ENCODE measurements at regions not wholly inside any gene's neighbourhood (a gene's known extent, or its start where the extent isn't known, plus 50 kb on each side); places are given as distances from the start of the nearest gene placed in this dataset.

GRCh38 chr13:70874636-70875035, 766.4 kb upstream of the KLHL1 start:
- DNase-seq, result no peak

GRCh38 chr13:70864731-70865130, 756.5 kb upstream of the KLHL1 start:
- peak; percentile 45 for DNase-seq

GRCh38 chr13:70856711-70857110, 748.5 kb upstream of the KLHL1 start:
- DNase-seq, result no peak

GRCh38 chr13:70856025-70856424, 747.8 kb upstream of the KLHL1 start:
- no peak for DNase-seq

DNA sequence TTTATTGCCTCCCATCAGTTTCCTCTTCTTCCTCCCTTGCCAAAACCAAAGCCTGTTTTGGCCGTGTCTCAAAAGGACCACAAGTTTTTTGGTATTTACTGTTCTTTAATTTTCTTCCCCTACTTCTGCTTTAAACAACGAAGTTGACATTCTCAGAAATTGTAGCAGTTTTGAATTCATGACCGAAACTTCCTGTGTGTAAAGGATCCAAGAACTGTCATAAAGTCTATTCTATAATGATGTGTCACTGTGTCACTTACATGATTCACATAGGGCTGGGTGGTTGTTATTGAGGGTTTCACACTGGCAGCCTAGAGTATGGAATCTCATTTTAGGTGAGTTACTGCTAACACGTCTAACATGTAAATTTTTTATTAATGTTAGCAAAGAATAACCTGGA, 741.0 kb upstream of the KLHL1 start:
- DNase-seq, result peak; percentile 12

DNA sequence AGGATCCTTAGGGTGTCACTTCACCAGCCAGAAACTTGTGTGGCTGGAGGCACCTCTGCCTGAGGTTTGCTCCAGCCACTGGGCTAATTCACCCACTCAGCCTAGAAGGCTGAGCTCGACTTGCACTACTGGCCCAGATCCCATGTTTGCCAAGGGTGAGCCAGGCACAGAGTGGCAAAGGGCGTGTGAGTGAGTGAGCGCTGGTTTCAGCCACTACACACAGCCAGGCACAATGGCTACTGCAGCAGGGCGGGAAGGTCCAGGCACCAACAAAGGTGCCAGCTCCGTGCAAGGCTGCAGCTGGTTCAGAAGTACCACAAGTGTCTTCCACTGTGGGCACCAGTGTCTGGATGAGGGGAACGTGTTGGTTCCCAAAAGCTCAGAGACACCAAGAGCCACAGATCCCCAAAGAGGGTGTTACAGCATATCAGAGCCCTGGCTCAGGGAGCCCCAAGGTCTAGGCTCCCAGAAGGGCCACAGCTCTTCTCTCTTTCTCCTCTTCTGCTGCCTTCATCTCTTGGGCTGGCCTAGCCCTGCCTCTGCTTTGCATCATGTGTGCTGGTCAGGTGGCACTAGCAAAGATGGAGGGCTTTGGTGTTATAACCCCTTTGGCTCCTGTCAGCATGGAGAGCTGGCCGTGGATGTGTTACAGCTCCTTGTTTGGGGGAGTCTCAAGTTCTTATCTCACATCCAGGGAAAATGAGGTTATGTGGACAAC, 736.3 kb upstream of the KLHL1 start:
- no peak for DNase-seq

DNA sequence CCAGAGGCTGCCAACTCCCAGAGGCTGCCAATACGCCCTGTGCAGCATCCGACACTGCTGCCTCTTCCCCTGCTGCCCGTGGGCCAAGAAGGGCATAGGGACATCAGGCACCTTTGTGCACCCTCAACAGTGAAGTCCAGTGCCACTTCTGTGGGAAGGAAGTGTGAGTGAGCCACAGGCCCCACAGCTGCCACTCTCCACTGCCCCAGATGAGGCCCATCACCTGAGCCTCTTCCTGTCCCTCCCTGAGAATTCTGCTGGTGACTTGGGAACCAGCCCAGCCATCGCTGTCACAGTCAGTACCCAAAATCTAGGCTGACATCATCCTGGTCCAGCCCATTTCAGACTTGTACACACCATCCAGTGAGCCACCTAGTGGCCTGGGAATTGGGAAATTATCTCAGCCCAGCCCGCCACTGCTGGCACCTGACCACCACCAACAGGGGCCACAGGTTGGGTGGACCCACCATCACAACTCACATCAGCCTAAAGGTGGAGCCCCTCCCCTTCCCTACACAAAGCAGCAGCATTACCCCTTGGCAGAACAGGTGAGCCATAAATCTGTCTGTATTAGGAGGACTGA, 733.9 kb upstream of the KLHL1 start:
- DNase-seq, result no peak

DNA sequence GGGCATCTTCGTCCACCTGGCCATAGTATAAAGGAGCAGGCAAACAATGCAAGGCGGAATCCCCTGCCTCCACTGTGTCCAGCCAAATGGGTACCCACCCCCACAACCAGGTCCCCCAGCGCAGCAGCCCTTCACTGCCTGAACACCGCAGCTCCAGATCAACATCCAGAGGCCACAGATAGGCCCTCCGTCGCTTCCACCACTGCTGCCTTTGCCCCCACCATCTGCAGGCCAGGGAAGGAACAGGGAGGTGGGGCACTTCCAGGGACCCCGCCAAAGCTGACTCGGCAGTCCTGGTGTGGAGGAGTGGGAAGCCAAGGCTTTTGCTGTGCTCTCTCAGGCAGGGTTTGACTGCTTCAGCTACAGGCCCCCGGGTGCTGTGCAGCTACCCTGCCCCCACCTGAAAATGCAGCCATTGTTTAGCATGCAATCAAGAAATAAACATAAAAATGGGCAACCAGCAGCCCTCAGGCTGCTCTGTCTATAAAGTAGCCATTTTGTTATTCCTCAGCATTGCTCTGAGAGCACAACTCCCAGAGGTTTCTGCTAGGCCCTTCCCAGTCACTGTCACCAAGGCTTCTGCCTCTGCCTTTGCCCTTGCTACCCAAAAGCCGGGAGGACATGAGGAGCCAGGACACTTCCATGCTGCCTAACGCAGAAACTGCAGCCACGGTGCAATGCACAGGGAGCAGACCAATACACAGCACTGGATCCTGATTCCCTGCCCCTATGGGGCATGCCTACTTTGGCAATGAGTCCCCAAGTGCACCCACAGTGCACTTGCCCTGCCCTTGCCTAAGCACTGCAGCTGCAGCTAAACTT, 733.2 kb upstream of the KLHL1 start:
- DNase-seq, result no peak

GRCh38 chr13:70835371-70835770, 727.1 kb upstream of the KLHL1 start:
- no peak for DNase-seq

DNA sequence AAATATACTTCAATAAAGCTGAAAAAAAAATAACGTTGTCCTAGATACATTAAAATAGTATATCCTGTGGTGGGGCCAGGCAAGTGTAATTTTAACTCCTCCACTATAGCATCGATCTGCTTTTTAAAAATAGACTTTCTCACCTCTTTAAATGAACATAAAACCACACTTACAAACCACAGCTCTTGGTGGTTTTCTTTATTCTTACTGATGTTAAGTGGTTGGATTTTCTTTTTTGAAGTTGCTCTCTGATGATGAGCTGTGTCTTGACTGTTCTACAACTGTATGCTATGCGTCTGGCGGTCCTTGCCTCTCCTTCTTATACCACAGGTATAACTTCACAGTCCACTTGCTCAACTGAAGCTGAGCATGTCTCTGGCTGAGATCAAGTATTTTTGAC, 721.5 kb upstream of the KLHL1 start:
- DNase-seq, result no peak

DNA sequence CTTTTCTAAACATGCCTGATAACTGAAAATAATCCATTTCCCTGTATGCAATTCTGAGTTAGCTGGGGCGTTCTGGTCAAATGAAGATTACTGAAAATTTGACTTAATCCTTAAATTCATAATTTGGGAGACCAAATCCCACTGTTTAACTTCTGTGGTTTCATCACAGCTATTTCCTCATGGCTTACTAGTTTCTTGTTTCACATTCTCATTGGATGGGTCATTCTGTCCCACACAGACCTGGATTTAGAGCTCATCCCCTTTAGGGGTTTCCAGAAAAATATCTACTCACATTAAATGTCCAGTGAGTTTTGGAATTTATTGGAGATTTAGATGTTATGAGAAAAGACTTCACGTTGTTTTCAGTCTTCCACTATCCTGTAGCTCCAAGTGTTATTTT, 709.3 kb upstream of the KLHL1 start:
- DNase-seq, result no peak

- no peak for DNase-seq
Observed at GRCh38 chr13:70816853-70817252, 708.6 kb upstream of the KLHL1 start.

DNA sequence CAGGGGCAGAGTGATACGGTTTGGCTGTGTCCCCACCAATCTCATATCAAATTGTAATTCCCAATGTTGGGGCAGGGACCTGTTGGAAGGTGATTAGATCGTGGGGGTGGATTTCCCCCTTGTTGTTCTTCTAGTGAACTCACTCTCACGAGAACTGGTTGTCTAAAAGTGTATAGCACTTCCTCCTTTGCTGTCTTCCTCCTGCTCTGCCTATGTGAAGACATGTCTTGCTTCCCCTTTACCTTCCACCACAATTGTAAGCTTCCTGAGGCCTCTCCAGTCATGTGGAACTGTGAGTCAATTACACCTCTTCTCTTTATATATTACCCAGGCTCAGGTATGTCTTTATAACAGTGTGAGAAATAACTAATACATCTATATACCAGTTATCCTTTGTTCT, 706.4 kb upstream of the KLHL1 start:
- DNase-seq, result peak; percentile 75

GRCh38 chr13:70812481-70812880, 704.2 kb upstream of the KLHL1 start:
- no peak for DNase-seq

DNA sequence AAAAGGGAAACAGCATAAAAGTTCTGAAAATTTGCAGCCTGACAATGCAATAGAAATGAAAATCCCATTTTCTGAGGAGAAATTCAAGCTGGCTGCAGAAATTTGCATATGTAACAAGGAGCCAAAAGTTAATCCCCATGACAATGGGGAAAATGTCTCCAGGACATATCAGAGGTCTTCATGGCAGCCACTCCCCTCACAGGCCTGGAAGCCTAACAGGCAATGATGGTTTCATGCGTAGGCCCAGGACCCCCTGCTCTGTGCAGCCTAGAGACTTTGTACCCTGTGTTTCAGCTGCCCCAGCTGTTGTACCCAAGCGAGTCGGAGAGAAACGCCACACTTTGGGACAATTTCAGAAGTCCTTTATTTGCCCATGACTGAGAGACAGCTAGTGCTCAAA, 701.3 kb upstream of the KLHL1 start:
- no peak for DNase-seq

- no peak for DNase-seq
Observed at GRCh38 chr13:70798385-70798784, 690.1 kb upstream of the KLHL1 start.

DNA sequence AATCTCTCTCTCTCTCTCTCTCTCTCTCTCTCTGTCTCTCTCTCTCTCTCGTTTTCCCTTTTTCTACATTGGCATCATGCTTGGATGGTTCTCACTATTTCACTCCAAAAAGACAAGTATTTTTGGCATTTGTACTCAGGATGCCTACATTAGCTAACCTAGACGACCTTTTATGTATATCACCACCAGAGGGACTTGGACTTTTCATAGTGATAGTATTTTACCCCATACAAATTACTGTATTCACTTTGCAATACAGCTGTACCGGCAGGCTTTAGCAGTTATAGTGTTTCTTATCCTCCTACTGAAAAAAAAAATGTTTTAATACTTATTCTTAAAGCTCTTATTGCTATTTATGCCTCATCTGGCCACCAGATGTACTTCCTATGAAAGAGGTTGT, 687.2 kb upstream of the KLHL1 start:
- DNase-seq, result peak; percentile 42

GRCh38 chr13:70792121-70792520, 683.9 kb upstream of the KLHL1 start:
- DNase-seq, result no peak

DNA sequence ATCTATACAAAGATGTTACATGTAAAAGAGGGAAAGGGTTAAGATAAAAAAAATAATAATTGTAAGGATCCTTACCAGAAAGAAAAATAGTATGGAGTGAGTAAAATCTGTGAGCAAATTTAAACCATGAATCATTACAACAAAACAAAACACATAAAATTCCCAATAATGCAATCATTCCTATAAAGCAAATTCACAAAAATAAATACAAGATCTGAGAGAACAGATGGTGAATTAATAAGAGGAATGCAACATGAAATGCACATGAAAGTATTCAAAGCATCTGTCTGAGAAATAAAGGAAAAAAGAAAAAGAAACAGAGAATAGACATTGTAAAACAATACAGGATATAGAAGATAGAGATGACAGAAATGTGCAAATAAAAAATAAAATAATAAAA, 681.5 kb upstream of the KLHL1 start:
- no peak for DNase-seq

DNA sequence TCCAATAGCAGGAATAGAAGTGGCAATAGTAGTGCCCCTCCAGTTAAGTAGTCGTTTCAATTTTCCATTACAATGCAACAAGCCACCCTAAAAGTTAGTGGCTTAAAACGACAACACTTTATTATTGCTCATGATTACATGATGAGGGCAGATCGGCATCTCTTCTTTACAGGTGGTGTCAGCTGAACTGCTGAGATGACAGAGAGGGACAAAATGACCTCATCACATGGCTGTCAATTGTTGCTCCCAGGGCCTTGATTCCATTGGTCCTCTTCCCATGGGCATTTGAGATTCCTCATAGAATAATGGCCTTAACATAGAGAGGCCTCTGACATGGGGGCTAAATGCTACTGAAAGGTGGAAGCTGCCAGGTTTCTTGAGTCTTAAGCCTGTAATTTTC, 679.8 kb upstream of the KLHL1 start:
- peak; percentile 12 for DNase-seq

DNA sequence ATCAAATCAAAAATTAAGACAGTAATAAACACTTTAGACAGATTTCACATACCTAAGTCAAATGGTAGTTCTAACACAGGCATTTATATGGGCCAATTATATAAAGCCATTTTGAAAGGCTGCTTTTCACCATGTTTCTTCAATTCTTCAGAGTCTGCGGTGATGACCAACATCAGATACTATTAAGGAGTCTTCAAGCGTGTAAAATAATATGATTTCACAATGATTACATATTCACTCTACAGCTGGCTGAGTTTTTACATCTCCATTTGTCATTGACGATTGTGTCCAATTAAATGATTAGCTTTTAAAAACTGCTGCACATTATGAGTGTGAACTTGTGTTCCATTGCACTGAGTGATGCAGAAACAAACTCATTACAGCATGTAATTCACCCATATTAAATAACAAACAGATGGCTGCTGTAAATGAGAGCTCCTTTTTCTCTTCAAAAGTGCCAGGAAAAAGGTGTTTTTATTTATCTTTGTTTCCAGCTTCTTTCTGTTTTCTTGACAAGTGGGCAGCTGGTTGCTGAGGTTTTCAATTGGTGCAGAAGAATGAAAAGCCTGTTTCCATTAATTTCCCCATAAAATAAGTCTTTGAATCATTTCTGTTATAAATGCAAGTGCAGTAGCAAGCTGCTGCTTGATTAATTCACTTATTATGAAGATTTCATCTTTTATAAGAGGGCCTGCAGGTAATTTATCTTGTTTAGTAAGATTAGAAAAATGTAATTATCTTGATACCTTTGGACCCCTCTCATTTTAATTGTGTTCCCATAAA, 676.1 kb upstream of the KLHL1 start:
- no peak for DNase-seq

GRCh38 chr13:70769817-70770216, 661.6 kb upstream of the KLHL1 start:
- DNase-seq, result no peak

DNA sequence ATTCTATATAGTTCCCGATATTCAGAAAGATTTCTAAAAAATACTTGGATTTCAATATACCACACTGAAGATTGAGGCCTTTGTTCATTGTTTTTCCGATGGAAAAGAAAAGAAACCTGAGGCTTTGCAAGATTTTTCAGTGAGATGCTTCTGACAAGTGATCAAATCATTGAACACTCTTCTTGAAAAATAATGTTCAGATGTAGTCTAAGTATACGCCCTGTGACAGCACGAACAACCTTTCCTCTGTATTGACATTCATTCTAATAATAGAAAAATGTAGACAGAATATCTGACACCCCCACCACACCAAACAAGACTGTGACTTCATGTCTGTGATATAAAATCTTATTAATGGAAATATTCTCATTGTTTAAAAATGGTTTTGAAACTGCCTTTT, 650.7 kb upstream of the KLHL1 start:
- no peak for DNase-seq
